GM18508 (cell line): ENCODE measurements at regions not wholly inside any gene's neighbourhood (a gene's known extent, or its start where the extent isn't known, plus 50 kb on each side); places are given as distances from the start of the nearest gene placed in this dataset.
"Not testable (repeated sequence)": the region's sequence is repeated elsewhere in the genome, so short reads cannot be mapped to it uniquely, and the experiment has no call there.

Experiments
- ATAC-seq: cut with Tn5 transposase; IDR thresholded peaks from one replicate; pipeline ENCODE4 v1.9.1; 2021; ENCODE audit warnings: moderate number of reproducible peaks; ENCODE audit not compliant: insufficient read depth, unreplicated experiment

DNA sequence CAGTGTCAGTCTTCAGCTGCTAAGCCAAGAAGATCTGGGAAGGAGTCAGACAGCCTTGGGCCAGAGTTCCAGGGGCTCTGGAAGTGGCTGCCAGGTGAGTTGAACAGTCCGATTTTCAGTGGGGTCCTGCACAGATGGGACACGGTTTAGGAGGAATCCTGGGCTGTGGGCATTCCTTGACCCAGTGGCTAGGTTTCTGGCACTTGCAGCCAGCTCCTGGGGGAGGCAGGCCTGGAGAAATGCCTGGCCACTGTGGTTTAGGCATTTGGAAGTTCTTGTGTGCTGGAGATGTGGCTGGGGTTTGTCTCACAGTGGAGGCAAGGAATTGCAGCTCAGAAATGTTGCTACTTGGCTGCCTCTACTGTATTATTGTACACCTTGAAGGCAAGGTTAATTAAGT, 286.4 kb upstream of the C1orf174 start:
- ATAC-seq = not testable (repeated sequence)

DNA sequence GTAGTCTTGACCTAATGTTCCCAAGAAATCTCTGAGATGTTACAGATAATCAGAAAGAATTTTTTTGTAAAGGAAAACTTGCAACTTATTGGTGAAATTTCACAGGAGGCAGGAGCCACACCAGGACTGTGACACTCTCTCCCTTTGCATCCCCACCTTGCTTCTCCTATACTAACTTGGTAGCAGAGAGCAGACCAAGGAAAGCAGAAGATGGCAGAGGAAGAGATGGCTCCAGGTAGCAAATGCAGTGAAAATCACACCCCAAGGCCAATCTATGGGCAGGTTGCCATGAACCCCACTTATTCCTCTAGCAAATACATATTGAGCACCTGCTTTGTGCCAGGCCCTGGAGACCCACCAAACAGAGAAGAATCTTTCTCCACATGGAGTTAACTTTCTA, 303.4 kb upstream of the C1orf174 start:
- ATAC-seq = no peak

DNA sequence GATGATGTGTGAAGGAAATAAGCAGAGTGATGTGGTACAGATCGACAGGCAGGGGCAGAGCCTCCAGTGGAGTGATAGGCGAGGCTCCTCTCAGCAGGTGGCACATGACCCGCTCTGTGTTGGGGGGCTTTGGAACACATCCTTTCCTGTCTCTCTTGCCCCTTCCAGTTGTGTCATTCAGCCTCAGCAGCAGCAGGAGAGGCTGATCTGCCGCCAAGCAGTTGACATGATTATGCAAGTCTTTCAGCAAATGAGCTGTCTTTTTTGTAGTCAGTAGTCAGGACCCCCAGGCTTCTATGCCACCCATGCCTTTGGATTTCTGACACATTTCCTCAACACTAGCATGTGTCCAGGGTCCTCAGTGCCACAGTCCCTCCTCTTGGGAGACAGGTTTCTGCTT, 307.1 kb upstream of the C1orf174 start:
- ATAC-seq = no peak

DNA sequence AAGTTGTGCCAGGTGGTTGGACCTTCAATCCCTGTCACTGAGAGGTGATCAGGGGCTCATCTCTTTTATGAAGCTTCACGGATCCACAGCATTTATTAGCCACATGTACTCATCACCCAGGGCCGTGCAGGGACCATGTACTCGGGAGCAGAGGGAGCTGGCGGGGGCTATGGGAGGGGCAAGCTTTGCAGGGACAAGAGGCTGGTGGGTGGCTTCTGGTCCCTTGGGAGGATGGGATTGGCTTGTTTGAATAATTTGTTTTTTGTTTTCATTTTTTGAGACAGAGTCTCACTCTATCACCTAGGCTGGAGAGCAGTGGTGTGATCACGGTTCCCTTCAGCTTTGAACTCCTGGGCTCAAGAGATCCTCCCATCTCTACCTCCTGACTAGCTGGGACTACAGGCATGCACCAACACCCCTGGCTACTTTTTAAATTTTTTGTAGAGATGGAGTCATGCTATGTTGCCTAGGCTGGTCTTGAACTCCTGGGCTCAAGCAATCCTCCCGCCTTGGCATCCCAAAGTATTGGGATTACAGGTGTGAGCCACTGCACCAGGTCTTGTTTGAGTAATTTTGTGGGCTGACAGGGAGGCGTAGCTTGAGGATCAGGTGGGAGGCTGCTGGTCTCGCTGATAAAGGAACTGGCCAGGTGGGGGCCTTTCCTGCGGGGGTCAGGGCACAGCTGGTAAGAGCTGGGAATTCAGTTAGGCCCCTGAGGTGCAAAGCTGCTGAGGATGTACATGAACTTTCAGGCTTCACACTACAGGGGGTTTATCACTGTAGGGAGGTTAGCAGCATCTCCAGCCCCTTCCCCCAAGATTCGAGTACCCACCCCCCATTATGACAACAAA, 308.0 kb upstream of the C1orf174 start:
- no peak for ATAC-seq

DNA sequence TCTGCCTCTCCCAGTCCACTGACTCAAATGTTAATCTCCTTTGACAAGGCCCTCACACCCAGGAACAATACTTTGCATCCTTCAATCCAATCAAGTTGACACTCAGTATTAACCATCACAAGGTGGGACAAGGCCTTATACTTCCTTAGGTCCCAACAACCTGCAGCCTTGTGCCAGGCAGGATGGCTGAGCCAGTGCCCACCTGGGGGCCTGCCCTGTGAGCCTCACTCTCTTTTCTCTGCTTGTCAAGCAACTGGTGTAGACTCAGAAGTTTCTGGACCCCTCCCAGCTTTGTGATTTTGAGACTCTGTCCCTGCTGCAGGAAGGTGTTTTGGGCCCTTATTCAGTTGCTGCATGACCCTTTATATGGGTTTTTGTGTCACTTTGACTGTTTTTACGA, 310.0 kb upstream of the C1orf174 start:
- no peak for ATAC-seq

DNA sequence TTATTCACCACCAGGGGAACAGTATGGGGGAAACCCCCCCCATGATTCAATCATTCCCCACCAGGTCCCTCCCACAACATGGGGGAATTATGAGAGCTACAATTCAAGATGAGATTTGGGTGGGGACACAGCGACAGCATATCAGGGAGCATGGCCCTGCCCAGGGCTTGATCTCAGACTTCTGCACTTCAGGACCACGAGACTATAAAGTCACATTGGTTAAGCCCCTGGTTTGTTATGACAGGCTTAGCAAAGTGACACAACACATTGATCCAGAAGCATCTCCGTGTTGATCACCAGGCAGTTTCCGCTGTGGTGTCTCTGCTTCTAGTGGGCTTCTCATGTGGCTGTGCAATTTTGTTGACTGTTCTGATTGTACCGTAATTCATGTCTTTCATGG, 312.7 kb upstream of the C1orf174 start:
- ATAC-seq = no peak

DNA sequence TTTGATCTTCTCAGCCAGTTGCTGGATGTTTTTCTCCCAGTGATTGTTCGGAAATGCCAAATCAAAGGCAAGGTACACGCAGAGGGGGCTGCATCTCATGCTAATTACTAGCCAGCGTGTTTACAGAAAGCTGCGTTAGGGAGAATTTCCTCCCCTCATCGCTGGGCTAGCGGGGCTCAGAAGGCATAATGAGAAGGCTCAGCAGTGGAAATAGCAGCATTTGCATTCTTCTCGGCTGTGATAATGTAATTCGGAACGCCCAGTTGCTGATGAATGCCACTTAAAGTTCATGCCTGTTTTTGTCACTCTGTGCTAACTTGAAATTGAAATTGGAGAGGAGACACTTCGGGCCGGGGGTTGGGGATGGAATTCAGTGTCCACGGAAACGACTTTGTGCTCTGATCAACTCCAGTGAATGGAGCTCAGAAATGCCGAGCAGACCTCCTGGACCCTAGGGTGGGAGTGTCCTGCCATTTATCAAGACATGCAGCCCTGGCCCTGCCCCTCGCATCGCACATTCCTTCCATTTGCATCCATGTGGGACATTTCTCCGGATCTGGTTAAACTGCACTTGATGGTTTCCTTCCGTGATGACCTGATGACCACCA, 313.4 kb upstream of the C1orf174 start:
- ATAC-seq = no peak

DNA sequence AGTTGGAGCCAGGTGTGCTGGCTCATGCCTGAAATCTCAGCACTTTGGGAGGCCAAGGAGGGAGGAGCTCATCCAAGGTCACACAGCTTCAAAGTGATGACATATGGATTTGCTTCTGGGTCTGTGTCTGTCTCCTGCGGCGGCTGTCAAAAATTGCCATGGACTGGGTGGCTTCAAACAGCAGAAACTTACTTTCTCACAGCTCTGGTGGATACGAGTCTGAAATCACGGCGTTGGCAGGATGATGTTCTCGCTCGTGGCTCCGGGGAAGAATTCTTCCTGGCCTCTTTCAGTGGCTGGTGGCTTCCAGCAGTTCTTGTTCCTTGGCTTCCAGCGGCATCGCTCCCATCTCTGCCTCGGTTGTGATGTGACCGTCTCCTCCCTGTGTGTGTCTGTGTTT, 314.8 kb upstream of the C1orf174 start:
- no peak for ATAC-seq

DNA sequence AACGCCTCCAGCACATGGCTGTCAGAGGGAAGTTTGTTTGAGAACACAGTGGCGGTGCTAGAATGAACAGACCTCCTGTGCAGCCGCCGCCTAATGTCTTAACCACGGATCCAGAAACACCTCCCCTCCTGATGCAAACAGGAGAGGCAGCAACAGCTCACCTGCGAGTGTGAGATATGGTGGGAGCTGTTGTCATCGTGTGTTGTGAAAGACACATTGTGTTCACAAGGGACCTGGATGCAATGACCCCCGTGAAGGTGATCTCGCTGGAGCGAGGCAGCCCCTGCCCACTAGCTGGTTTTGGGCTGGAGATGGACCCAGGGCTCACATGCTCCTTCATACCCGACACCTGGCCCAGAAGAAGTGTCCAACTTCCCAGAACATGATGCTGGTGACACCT, 315.3 kb upstream of the C1orf174 start:
- no peak for ATAC-seq

DNA sequence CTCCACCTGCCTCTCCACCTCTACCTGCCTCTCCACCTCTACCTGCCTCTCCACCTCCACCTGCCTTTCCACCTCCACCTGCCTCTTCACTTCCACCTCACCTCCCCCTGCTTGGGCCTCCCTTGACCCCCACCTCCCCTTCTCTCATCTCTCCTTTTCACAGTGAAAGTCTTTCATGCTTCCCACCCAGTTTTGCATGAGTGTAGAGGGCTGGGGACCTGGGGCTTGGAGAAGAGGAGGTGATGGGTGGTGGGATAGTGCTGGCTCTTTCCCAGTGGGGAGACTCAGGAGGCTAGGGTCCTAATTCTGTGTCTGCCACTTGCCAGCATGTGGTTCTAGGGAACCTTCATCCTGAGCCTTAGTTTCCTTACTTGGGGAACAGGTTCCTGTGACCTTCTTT, 316.2 kb upstream of the C1orf174 start:
- ATAC-seq = no peak

DNA sequence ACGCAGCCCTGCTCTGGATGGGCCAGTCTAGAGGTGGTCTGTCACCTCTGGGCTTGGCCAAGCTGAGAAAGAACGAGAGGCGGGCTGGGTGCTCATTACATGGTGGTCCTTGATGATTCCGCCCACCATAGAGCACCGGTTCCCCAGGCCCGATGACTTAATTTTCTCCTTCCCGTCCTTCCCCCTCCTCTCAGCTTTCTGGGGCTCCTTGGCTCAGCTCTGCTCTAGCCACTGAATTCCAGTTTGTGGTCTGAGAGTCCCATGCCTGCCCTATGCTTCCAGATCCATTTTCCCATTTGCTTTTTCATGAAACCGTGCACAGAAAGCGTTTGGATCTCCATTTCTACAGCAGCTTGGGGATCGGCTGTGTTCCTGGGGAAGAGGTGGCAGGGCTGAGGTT, 318.5 kb upstream of the C1orf174 start:
- no peak for ATAC-seq

DNA sequence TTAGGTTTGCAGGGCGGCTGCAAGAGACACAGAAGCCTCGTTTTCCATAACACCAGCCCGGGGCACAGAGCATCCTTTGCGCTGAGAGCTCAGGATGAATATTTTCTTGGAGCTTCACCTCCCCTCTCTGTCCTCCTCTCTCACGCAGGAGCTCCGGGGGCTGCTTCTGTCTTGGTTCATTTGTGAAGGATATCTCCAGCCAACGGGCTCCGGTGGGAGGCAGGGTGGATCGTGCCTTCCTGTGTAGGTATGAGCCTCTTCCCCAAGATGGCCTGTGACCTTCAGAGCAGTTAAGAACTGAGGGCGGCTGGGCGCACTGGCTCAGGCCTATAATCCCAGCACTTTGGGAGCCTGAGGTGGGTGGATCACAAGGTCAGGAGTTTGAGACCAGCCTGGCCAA, 319.0 kb upstream of the C1orf174 start:
- no peak for ATAC-seq

DNA sequence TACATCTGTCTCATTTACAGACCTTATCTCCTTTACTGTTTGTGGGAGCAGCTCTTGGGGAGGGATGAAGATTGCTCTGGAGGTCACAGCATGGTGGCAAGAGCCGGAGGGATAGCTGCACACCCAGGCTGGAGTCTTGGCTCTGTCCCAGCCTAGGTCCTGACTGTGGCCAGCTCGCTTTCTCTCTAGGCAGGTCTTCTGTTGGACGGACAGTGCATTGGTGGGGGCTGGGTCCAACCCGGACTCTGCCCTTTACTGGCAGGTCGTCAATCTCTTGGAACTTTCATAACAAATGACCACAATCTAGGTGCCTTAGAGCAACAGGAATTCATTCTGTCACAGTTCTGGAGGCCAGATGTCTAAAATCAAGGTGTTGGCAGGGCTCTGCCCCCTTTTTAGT, 319.8 kb upstream of the C1orf174 start:
- ATAC-seq = no peak

DNA sequence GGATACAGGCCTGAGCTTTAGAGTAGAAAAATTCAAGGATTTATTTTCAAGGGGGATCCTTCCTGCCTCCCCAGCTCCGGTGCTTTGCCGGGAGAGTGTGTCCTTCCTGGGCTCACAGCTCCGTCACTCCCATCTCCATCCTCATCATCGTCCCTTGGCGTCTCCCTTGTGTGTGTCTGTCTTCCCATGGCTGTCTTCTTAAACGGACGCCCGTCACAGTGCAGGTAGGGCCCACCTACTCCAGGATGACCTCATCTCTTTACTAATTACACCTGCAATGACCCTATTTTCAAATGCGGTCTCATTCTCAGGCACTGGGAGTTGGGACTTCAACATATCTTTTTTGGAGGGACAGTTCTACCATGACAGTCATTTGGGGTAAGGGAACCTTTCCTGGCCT, 320.3 kb upstream of the C1orf174 start:
- no peak for ATAC-seq

DNA sequence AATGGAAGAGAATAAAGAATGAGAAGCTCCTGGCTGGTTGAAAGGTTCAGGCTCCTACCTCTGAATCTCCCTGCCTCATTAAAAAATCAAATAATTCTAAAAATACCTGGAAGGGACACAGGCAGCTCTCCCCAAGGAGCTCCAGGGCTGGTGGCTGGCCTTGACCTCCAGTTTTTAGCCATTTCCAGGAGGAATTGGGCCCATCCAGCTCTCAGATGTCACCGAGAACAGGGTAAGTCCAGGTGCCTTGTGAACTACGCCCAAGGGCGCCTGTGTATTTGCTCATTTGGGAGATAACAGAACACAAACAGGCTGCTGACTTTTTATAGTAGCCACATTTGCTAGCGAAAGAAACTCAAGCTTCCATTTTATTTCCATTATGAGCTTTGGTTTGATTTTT, 321.0 kb upstream of the C1orf174 start:
- no peak for ATAC-seq

DNA sequence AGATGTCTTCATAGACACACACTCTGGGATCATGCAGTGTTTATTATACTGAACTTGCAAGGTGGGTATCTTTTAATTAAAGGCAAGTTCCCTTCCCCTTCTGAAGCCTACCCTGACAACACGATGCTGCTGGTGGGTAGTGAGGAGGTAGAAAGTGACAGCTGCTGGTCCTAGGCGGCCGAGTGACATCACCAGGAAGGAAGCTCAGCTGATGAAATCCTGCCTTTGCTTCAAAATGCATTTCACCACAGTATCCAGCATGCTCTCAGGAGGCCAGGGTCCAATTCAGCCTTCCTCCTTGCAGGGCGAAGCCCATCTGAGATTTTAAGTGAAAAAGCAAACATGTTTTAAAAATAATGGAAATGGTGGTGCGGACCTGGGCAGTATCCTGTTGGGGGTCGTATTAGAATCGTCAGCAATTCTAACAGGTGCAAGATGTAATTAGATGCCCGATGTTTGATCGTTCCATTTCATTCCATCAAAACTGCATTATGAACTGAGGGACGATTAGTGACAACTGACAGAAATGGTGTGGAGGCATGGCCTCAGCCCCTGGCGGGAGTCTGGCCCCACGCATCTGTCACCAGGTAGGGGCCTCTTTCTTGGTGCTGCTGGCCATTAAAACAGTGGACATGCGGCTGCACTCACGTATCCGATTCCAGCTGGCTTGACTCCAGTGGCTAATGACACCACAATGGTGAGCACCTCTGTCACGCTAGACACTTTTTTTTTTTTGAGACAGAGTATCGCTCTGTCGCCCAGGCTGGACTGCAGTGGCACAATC, 324.8 kb upstream of the C1orf174 start:
- ATAC-seq = no peak

DNA sequence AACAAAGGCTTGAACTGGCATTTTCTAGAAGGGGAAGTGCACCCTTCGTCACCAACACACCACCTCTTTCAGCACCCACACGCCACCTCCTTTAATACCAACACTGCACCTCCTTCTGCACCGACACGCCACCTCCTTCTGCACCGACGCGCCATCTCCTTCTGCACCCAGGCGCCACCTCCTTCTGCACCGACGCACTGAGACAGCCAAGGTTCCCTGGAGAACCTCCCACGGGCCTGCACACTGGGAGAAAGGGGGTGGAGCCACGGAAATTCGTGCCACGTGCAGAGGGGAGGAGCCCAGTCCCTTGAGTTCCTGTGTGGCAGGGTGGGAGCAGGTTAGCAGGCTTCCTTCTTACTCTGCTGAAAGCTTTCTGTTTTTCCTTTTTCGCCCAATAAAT, 327.9 kb upstream of the C1orf174 start:
- ATAC-seq = no peak

DNA sequence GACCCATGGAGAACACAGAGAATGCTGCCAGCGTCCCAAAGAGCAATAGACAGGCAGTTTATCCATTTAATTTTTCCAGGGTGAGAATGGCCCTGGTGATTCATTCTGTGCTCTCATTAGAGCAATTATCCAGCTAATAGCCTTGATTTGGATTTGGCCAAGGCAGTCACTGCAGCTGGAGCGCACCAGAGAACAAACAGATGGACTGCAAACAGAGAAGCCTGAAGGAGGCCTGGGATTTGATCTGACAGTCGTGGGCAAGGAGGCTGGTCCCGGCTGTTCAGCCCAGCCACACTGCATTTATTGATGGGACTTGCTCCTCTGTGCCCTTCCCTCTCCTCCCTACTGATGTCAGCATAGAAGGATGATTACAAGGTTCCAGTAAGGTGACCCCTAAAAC, 353.9 kb upstream of the C1orf174 start:
- no peak for ATAC-seq

DNA sequence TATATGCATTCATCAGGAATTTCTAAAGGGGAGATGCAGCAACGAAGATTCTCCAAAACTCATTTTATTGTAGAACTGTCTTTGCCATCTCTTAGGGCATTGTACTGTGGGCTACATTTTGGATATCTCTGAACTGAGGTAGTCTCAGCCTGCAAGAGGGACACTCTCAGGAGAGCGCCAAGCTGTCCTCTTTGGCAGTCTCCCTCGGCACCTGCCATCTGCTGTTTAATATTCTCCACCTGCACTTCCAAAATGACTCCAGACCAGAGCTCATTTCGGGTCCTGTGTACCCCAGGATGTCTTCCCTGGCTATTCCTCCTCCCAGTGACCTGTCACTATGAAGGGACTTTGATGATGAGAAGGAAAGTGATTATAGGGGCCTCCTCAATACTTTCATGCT, 356.3 kb upstream of the C1orf174 start:
- no peak for ATAC-seq

DNA sequence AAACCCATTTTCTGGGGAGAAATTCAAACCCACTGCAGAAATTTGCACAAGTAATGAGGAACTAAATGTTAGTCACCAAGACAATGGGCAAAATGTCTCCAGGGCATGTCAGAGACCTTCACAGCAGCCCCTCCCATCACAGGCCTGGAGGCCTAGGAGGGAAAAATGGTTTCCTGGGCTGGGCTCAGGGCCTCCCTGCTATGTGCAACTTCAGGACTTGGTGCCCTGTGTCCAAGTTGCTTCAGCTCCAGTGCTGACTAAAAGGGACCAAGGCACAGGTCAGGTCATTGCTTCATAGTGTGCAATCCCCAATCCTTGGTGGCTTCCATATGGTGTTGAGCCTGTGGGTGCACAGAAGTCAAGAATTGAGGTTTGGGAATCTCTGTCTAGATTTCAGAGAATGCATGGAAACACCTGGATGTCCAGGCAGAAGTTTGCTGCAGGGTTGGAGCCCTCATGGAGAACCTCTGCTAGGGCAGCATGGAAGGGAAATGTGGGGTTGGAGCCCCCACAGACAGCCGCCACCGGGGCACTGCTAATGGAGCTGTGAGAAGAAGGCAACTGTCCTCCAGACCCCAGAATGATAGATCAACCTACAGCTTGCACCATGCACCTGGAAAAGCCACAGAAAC, 358.2 kb upstream of the C1orf174 start:
- ATAC-seq = not testable (repeated sequence)

DNA sequence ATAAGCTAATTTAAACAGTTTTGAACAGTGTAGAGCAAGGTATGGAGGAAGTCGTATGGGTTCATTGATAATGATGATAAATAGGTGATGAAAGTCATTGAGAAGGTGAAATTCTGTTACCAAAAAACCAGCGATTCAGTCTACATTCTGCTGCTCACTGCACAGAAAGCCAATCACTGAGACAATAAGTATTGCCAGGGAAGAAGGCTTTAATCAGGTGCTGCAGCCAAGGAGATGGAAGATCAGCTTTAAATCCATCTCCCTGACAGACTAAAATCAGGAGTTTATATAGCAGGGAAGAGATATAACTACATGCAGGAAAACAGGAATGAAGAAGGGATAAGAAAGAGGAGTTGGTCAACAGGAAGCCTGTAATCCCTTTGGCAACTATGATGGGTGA, 361.3 kb upstream of the C1orf174 start:
- no peak for ATAC-seq
